Vagina (tissue), 2 donors: ENCODE measurements at regions not wholly inside any gene's neighbourhood (a gene's known extent, or its start where the extent isn't known, plus 50 kb on each side); places are given as distances from the start of the nearest gene placed in this dataset.
"Not testable (repeated sequence)": the region's sequence is repeated elsewhere in the genome, so short reads cannot be mapped to it uniquely, and the experiment has no call there.

Source experiments
- POLR2A ChIP-seq, 2 donors: fragments of 450-650 bp; IDR thresholded peaks; one replicate each; pipeline ENCODE4 v1.6.1; 2017; ENCODE audit warnings: antibody characterized with exemption in 2 of 2, mild to moderate bottlenecking in 2 of 2, moderate library complexity in 2 of 2
- POLR2AphosphoS5 ChIP-seq, 2 donors: sonication (generic); formaldehyde crosslinking; IDR thresholded peaks; one replicate each; pipeline ENCODE4 v1.9.0; 2017; ENCODE audit warnings: antibody characterized with exemption in 2 of 2, mild to moderate bottlenecking in 2 of 2, low read depth in 1 of 2; ENCODE audit not compliant: insufficient read depth in 1 of 2
- TF ChIP-seq, protein P1 (sequence below), 3 experiments: fragments of 450-650 bp in 2 of 3; fragments of 200-600 bp in 1 of 3; sonication (generic) in 1 of 3; IDR thresholded peaks; one replicate each; pipeline ENCODE4 v1.5.1; 2017 to 2019; ENCODE audit warnings: antibody characterized with exemption in 3 of 3, mild to moderate bottlenecking in 2 of 3, moderate library complexity in 2 of 3

GRCh38 chr16:21333683-21334082, 55.6 kb upstream of the CRYM start:
- not testable (repeated sequence) for TF ChIP-seq POLR2AphosphoS5 (IDR thresholded peaks at IDR 0.05; ENCODE audit: insufficient read depth in 1 of 2, low read depth in 1 of 2); POLR2A (IDR thresholded peaks at IDR 0.05)
- TF ChIP-seq, protein P1, sequence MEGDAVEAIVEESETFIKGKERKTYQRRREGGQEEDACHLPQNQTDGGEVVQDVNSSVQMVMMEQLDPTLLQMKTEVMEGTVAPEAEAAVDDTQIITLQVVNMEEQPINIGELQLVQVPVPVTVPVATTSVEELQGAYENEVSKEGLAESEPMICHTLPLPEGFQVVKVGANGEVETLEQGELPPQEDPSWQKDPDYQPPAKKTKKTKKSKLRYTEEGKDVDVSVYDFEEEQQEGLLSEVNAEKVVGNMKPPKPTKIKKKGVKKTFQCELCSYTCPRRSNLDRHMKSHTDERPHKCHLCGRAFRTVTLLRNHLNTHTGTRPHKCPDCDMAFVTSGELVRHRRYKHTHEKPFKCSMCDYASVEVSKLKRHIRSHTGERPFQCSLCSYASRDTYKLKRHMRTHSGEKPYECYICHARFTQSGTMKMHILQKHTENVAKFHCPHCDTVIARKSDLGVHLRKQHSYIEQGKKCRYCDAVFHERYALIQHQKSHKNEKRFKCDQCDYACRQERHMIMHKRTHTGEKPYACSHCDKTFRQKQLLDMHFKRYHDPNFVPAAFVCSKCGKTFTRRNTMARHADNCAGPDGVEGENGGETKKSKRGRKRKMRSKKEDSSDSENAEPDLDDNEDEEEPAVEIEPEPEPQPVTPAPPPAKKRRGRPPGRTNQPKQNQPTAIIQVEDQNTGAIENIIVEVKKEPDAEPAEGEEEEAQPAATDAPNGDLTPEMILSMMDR (IDR thresholded peaks at IDR 0.05) = not testable (repeated sequence)
